GM19023 (cell line): ENCODE measurements at regions not wholly inside any gene's neighbourhood (a gene's known extent, or its start where the extent isn't known, plus 50 kb on each side); places are given as distances from the start of the nearest gene placed in this dataset.
"Not testable (repeated sequence)": the region's sequence is repeated elsewhere in the genome, so short reads cannot be mapped to it uniquely, and the experiment has no call there.

Source experiments
- ATAC-seq: cut with Tn5 transposase; IDR thresholded peaks from one replicate; pipeline ENCODE4 v1.9.1; 2021; ENCODE audit warnings: mild to moderate bottlenecking, moderate library complexity; ENCODE audit not compliant: unreplicated experiment

- no peak for ATAC-seq
These were observed 88.2 kb upstream of the TMEM18 start for GRCh38 chr2:765369-765768.

- no peak for ATAC-seq
These were observed 86.7 kb upstream of the TMEM18 start for GRCh38 chr2:763766-764525.

GRCh38 chr2:762646-763045 lies 85.4 kb upstream of the TMEM18 start:
- ATAC-seq, result no peak

- ATAC-seq, result no peak
These were observed 84.2 kb upstream of the TMEM18 start for GRCh38 chr2:761384-761783.

- ATAC-seq, result no peak
These were observed 82.8 kb upstream of the TMEM18 start for GRCh38 chr2:760001-760400.

GRCh38 chr2:758073-758820 lies 81.0 kb upstream of the TMEM18 start:
- no peak for ATAC-seq

GRCh38 chr2:753123-753522 lies 75.9 kb upstream of the TMEM18 start:
- no peak for ATAC-seq

GRCh38 chr2:751474-751873 lies 74.3 kb upstream of the TMEM18 start:
- ATAC-seq, result no peak

GRCh38 chr2:750628-751027 lies 73.4 kb upstream of the TMEM18 start:
- ATAC-seq, result no peak

GRCh38 chr2:747762-748351 lies 70.7 kb upstream of the TMEM18 start:
- no peak for ATAC-seq

GRCh38 chr2:746697-747096 lies 69.5 kb upstream of the TMEM18 start:
- ATAC-seq, result no peak

- no peak for ATAC-seq
These were observed 66.9 kb upstream of the TMEM18 start for GRCh38 chr2:744088-744487.

GRCh38 chr2:742221-742620 lies 65.0 kb upstream of the TMEM18 start:
- no peak for ATAC-seq

- ATAC-seq, result no peak
These were observed 63.9 kb upstream of the TMEM18 start for GRCh38 chr2:741195-741496.

GRCh38 chr2:740322-741194 lies 63.4 kb upstream of the TMEM18 start:
- not testable (repeated sequence) for ATAC-seq

- ATAC-seq, result not testable (repeated sequence)
These were observed 62.7 kb upstream of the TMEM18 start for GRCh38 chr2:739864-740321.

GRCh38 chr2:736939-737338 lies 59.7 kb upstream of the TMEM18 start:
- ATAC-seq, result no peak

GRCh38 chr2:735670-736218 lies 58.5 kb upstream of the TMEM18 start:
- no peak for ATAC-seq

GRCh38 chr2:734496-734895 lies 57.3 kb upstream of the TMEM18 start:
- no peak for ATAC-seq

GRCh38 chr2:733495-733894 lies 56.3 kb upstream of the TMEM18 start:
- ATAC-seq, result no peak

GRCh38 chr2:733001-733400 lies 55.8 kb upstream of the TMEM18 start:
- no peak for ATAC-seq
